ENCODE measurements at regions not wholly inside any gene's neighbourhood (a gene's known extent, or its start where the extent isn't known, plus 50 kb on each side); places are given as distances from the start of the nearest gene placed in this dataset.

- in situ Hi-C loops (cut with MboI), result no loop called here
- intact Hi-C loops (cut with micrococcal nuclease; ENCODE audit: unreplicated experiment), result no loop called here
- SMC1A ChIA-PET (ENCODE audit: uncharacterized antibody, unreplicated experiment), result no interaction called here
- Histone ChIP-seq H3K27me3 (replicated peaks in 1 of 2; ENCODE audit: control insufficient read depth in 2 of 2, insufficient read depth in 2 of 2, low read length in 1 of 2) (no peaks in the 10 kb centered on the region), H3K27ac (ENCODE audit: control insufficient read depth, insufficient read depth) (no peak overlapping the region), H2AFZ (ENCODE audit: control insufficient read depth, low read depth, low read length) (no peak overlapping the region), H4K20me1 (ENCODE audit: control insufficient read depth, insufficient read depth) (no peaks in the 10 kb centered on the region), H3K9me3 (replicated peaks; ENCODE audit: control insufficient read depth, insufficient read depth, low read length) (no peaks in the 10 kb centered on the region), H3K79me2 (ENCODE audit: control insufficient read depth, insufficient read depth, low read length) (no peaks in the 10 kb centered on the region), H3K4me1 (ENCODE audit: control insufficient read depth, insufficient read depth, low read length) (no peaks in the 10 kb centered on the region), H3K36me3 (ENCODE audit: control insufficient read depth in 2 of 2, insufficient read depth in 2 of 2, low read length in 1 of 2) (no peaks in the 10 kb centered on the region), H3K9ac (ENCODE audit: control insufficient read depth, insufficient read depth, low read length) (no peak overlapping the region), H3K4me2 (ENCODE audit: control insufficient read depth, insufficient read depth) (no peak overlapping the region), H3K4me3 (no peak overlapping the region)
- BruUV-seq (replicated peaks), result no TSS peak
- POLR2A ChIA-PET, result no interaction called here
- RAD21 ChIA-PET (ENCODE audit: unreplicated experiment), result no interaction called here
- CTCF ChIA-PET, result no interaction called here
- DNase-seq (ENCODE audit: low read depth, low spot score), result no peak
- FAIRE-seq, result no peak
- 75% methylated on average over 3 of the region's 3 CpGs for WGBS (ENCODE audit: insufficient coverage, insufficient replicate concordance, low lambda C conversion rate, missing lambda C conversion rate)
- TF ChIP-seq MTA2 (IDR thresholded peaks at IDR 0.05; ENCODE audit: low read depth) (no peak), ZNF384 (IDR thresholded peaks at IDR 0.05; ENCODE audit: borderline replicate concordance, low read depth, low read length) (no peak), NR2C1 (IDR thresholded peaks at IDR 0.05) (no peak), RUNX3 (IDR thresholded peaks at IDR 0.05; ENCODE audit: low read length) (no peak), ATF3 (IDR thresholded peaks at IDR 0.05; ENCODE audit: borderline replicate concordance, extremely low read depth, low read depth, low read length) (no peak), FOXM1 (IDR thresholded peaks at IDR 0.05; ENCODE audit: low read depth, low read length) (no peak), MLLT1 (IDR thresholded peaks at IDR 0.05) (no peak), ZBED1 (IDR thresholded peaks at IDR 0.05; ENCODE audit: borderline replicate concordance) (no peak), MAX (IDR thresholded peaks at IDR 0.05; ENCODE audit: low read depth, low read length) (no peak), CREM (IDR thresholded peaks at IDR 0.05; ENCODE audit: low read depth) (no peak), SMAD1 (IDR thresholded peaks at IDR 0.05; ENCODE audit: low read depth, partially characterized antibody) (no peak), RFX5 (IDR thresholded peaks at IDR 0.05; ENCODE audit: low read depth, low read length) (no peak), SPI1 (IDR thresholded peaks at IDR 0.05; ENCODE audit: borderline replicate concordance, insufficient read depth, low read depth, low read length) (no peak), SMAD5 (IDR thresholded peaks at IDR 0.05; ENCODE audit: low read depth) (no peak)
- TF ChIP-seq, protein P1, sequence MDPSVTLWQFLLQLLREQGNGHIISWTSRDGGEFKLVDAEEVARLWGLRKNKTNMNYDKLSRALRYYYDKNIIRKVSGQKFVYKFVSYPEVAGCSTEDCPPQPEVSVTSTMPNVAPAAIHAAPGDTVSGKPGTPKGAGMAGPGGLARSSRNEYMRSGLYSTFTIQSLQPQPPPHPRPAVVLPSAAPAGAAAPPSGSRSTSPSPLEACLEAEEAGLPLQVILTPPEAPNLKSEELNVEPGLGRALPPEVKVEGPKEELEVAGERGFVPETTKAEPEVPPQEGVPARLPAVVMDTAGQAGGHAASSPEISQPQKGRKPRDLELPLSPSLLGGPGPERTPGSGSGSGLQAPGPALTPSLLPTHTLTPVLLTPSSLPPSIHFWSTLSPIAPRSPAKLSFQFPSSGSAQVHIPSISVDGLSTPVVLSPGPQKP (IDR thresholded peaks at IDR 0.05; ENCODE audit: low read depth, low read length), result no peak
- no peak for ATAC-seq
These were observed 471.1 kb upstream of the B3GALT2 start for GRCh38 chr1:193657552-193657951.
